SK-N-SH treated with all-trans-retinoic acid at 6 μM for 48 hours (cell line): ENCODE measurements at regions not wholly inside any gene's neighbourhood (a gene's known extent, or its start where the extent isn't known, plus 50 kb on each side); places are given as distances from the start of the nearest gene placed in this dataset.

Experiments
- BACH2 ChIP-seq: fragments of 250-450 bp; sonication (Bioruptor Pico); IDR thresholded peaks from 2 replicates; pipeline ENCODE4 v1.9.0; 2021; ENCODE audit warnings: mild to moderate bottlenecking, borderline replicate concordance
- CREB5 ChIP-seq: fragments of 250-450 bp; sonication (Bioruptor Pico); IDR thresholded peaks from 2 replicates; pipeline ENCODE4 v1.5.1; 2020; ENCODE audit warnings: low read depth, mild to moderate bottlenecking, moderate library complexity
- CSDC2 ChIP-seq: fragments of 250-450 bp; sonication (Bioruptor Pico); IDR thresholded peaks from 2 replicates; pipeline ENCODE4 v1.5.0; 2020; ENCODE audit warnings: mild to moderate bottlenecking, moderate library complexity
- GLIS3 ChIP-seq: fragments of 250-450 bp; sonication (Bioruptor Pico); IDR thresholded peaks from 2 replicates; pipeline ENCODE4 v1.5.0; 2020; ENCODE audit warnings: mild to moderate bottlenecking, moderate library complexity
- PATZ1 ChIP-seq: fragments of 250-450 bp; sonication (Bioruptor Pico); IDR thresholded peaks from 2 replicates; pipeline ENCODE4 v1.8.0; 2020; ENCODE audit warnings: mild to moderate bottlenecking, moderate library complexity, borderline replicate concordance
- RARB ChIP-seq: fragments of 250-450 bp; sonication (Bioruptor Pico); IDR thresholded peaks from 2 replicates; pipeline ENCODE4 v1.8.0; 2021; ENCODE audit warnings: mild to moderate bottlenecking, moderate library complexity
- TCF4 ChIP-seq: fragments of 250-450 bp; sonication (Bioruptor Pico); IDR thresholded peaks from 2 replicates; pipeline ENCODE4 v1.8.0; 2021; ENCODE audit warnings: mild to moderate bottlenecking, moderate library complexity, borderline replicate concordance
- TSHZ2 ChIP-seq: fragments of 250-450 bp; sonication (Bioruptor Pico); IDR thresholded peaks from 2 replicates; pipeline ENCODE4 v1.5.0; 2020; ENCODE audit warnings: mild to moderate bottlenecking, moderate library complexity
- ZFP3 ChIP-seq: fragments of 250-450 bp; sonication (Bioruptor Pico); IDR thresholded peaks from 2 replicates; pipeline ENCODE4 v1.5.0; 2020; ENCODE audit warnings: mild to moderate bottlenecking, moderate library complexity
- ZFP30 ChIP-seq: fragments of 450-650 bp; formaldehyde crosslinking; IDR thresholded peaks from 2 replicates; pipeline ENCODE4 v1.5.0; 2022; ENCODE audit warnings: mild to moderate bottlenecking, moderate library complexity
- ZNF565 ChIP-seq: fragments of 450-650 bp; formaldehyde crosslinking; conservative IDR thresholded peaks from 2 replicates; pipeline ENCODE4 v1.5.0; 2020; ENCODE audit warnings: low read depth, mild to moderate bottlenecking, moderate library complexity
- ZNF70 ChIP-seq: fragments of 450-650 bp; formaldehyde crosslinking; IDR thresholded peaks from 2 replicates; pipeline ENCODE4 v1.5.0; 2020; ENCODE audit warnings: mild to moderate bottlenecking, moderate library complexity
- ZNF8 ChIP-seq: fragments of 450-650 bp; formaldehyde crosslinking; IDR thresholded peaks from 2 replicates; pipeline ENCODE4 v1.5.0; 2020; ENCODE audit warnings: mild to moderate bottlenecking, moderate library complexity

- TF ChIP-seq ZFP3 (no peak), ZNF70 (no peak), TCF4 (no peak), ZNF565 (CRISPR knock-in tag) (no peak), CREB5 (CRISPR knock-in tag) (no peak), RARB (no peak), PATZ1 (CRISPR knock-in tag) (no peak), CSDC2 (CRISPR knock-in tag) (no peak), ZNF8 (CRISPR knock-in tag) (no peak), BACH2 (no peak), GLIS3 (CRISPR knock-in tag) (no peak), TSHZ2 (CRISPR knock-in tag) (no peak), ZFP30 (CRISPR knock-in tag) (no peak)
Observed at GRCh38 chr20:20993372-20993771, 112.8 kb downstream of the LINC00237 start.
